DMS114 treated with DMSO at 0.1 percent for 48 hours (cell line): ENCODE measurements at regions not wholly inside any gene's neighbourhood (a gene's known extent, or its start where the extent isn't known, plus 50 kb on each side); places are given as distances from the start of the nearest gene placed in this dataset.
"Not testable (repeated sequence)": the region's sequence is repeated elsewhere in the genome, so short reads cannot be mapped to it uniquely, and the experiment has no call there.

Source experiments
- DNase-seq: peaks from one replicate; lab custom pipeline; 2025; ENCODE audit not compliant: unreplicated experiment; lab: John Stamatoyannopoulos, UW

- DNase-seq: no peak
Measured at GRCh38 chr1:10938741-10939417, 73.6 kb upstream of the TARDBP start.

GRCh38 chr1:10939654-10940450, 72.6 kb upstream of the TARDBP start:
- no peak for DNase-seq

- no peak for DNase-seq
Measured at GRCh38 chr1:10940451-10940804, 72.0 kb upstream of the TARDBP start.

GRCh38 chr1:10940838-10941237, 71.6 kb upstream of the TARDBP start:
- no peak for DNase-seq

- DNase-seq: no peak
Measured at GRCh38 chr1:10941891-10942541, 70.4 kb upstream of the TARDBP start.

GRCh38 chr1:10942542-10942912, 69.9 kb upstream of the TARDBP start:
- DNase-seq: no peak

- DNase-seq: no peak
Measured at GRCh38 chr1:10943041-10943440, 69.4 kb upstream of the TARDBP start.

GRCh38 chr1:10943991-10944730, 68.3 kb upstream of the TARDBP start:
- no peak for DNase-seq

GRCh38 chr1:10945991-10946509, 66.4 kb upstream of the TARDBP start:
- DNase-seq: no peak

GRCh38 chr1:10947181-10947580, 65.3 kb upstream of the TARDBP start:
- no peak for DNase-seq

GRCh38 chr1:10947691-10948462, 64.6 kb upstream of the TARDBP start:
- DNase-seq: no peak

- no peak for DNase-seq
Measured at GRCh38 chr1:10948463-10948775, 64.0 kb upstream of the TARDBP start.

GRCh38 chr1:10950316-10951172, 61.9 kb upstream of the TARDBP start:
- no peak for DNase-seq

GRCh38 chr1:10951298-10951697, 61.2 kb upstream of the TARDBP start:
- DNase-seq: not testable (repeated sequence)

GRCh38 chr1:10951961-10952360, 60.5 kb upstream of the TARDBP start:
- DNase-seq: no peak

GRCh38 chr1:10953505-10954193, 58.8 kb upstream of the TARDBP start:
- DNase-seq: no peak

- DNase-seq: no peak
Measured at GRCh38 chr1:10957133-10957532, 55.3 kb upstream of the TARDBP start.

GRCh38 chr1:10958614-10959013, 53.8 kb upstream of the TARDBP start:
- no peak for DNase-seq
